Suprapubic skin (tissue), 3 donors: ENCODE measurements at regions not wholly inside any gene's neighbourhood (a gene's known extent, or its start where the extent isn't known, plus 50 kb on each side); places are given as distances from the start of the nearest gene placed in this dataset.

Experiments used
- CTCF ChIP-seq, 2 donors: fragments of 200-600 bp in 1 of 2; fragments of 450-650 bp in 1 of 2; sonication (generic) in 1 of 2; IDR thresholded peaks; one replicate each; pipeline ENCODE4 v1.5.1; 2016 to 2019; ENCODE audit warnings: antibody characterized with exemption in 2 of 2, mild to moderate bottlenecking in 1 of 2, moderate library complexity in 1 of 2
- EP300 ChIP-seq: sonication (generic); formaldehyde crosslinking; IDR thresholded peaks from one replicate; pipeline ENCODE4 v1.6.1; 2017; ENCODE audit warnings: antibody characterized with exemption
- POLR2A ChIP-seq, 2 donors: fragments of 450-650 bp; IDR thresholded peaks; one replicate each; pipeline ENCODE4 v1.6.1; 2017; ENCODE audit warnings: antibody characterized with exemption in 2 of 2, mild to moderate bottlenecking in 2 of 2, moderate library complexity in 2 of 2

- TF ChIP-seq POLR2A (IDR thresholded peaks at IDR 0.05) (no peak), CTCF (IDR thresholded peaks at IDR 0.05) (no peak), EP300 (no peak)
These were observed 107.8 kb upstream of the DDHD1 start for GRCh38 chr14:53260928-53261327.
